ENCODE measurements at regions not wholly inside any gene's neighbourhood (a gene's known extent, or its start where the extent isn't known, plus 50 kb on each side); places are given as distances from the start of the nearest gene placed in this dataset.

DNA sequence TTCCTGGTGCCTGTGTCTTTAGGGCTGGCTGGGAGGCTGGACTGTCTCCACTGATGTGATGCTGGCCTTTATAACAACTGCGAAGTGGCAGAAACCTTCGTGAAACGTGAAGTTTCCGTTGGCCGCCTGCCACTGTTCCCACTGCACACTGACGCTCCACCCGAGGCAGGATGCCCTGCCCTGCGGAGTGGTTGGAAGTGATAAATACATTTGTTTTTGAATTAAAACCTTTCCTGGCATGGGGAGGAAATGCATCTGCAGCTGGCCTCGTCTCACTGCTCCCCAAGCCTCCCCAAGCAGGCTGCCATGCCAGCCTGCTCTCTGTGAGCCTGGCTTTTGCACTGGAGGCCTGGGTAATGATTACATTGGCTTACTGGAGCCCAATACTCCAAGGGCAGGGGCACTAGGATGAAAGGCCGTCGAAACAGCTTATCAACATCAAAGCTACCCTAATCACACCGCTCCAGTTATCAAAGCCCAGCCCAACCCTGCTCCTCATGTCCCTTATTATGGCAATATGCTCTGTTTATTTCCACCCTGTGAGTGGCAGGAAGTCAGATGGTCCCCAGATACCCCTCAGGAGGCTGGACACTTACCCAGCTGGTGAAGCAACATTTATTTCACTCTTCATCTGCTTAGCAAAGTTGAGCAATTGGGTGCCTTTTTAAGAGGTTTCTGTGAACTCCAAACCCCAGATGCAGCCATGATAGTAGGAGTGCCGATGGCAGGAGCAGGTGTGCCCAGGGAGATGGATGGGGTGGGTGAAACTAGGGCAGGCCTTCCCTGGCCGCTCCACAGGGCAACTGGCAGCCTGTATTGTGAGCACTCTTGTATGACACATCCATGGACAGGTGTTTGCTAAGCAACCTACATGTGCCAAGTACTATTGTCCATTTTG, 97.4 kb upstream of the ITGA6 start:
- CTCF ChIA-PET (ENCODE audit: unreplicated experiment) = no interaction called here
- TF ChIP-seq, protein P1, sequence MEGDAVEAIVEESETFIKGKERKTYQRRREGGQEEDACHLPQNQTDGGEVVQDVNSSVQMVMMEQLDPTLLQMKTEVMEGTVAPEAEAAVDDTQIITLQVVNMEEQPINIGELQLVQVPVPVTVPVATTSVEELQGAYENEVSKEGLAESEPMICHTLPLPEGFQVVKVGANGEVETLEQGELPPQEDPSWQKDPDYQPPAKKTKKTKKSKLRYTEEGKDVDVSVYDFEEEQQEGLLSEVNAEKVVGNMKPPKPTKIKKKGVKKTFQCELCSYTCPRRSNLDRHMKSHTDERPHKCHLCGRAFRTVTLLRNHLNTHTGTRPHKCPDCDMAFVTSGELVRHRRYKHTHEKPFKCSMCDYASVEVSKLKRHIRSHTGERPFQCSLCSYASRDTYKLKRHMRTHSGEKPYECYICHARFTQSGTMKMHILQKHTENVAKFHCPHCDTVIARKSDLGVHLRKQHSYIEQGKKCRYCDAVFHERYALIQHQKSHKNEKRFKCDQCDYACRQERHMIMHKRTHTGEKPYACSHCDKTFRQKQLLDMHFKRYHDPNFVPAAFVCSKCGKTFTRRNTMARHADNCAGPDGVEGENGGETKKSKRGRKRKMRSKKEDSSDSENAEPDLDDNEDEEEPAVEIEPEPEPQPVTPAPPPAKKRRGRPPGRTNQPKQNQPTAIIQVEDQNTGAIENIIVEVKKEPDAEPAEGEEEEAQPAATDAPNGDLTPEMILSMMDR (conservative IDR thresholded peaks at IDR 0.05; ENCODE audit: low read length) = no peak
- no peak for TF ChIP-seq EZH2phosphoT487 (IDR thresholded peaks at IDR 0.05; ENCODE audit: borderline replicate concordance, low read depth, low read length)
- Histone ChIP-seq H3K9me3 (ENCODE audit: low read length) (no peaks in the 10 kb centered on the region), H3K4me2 (ENCODE audit: low read length) (no peak overlapping the region), H3K27ac (ENCODE audit: low read depth, low read length, poor library complexity, severe bottlenecking) (no peak overlapping the region), H4K20me1 (ENCODE audit: insufficient read depth, low read length) (no peaks in the 10 kb centered on the region), H3K79me2 (ENCODE audit: insufficient read depth, low read depth, low read length) (no peaks in the 10 kb centered on the region), H3K4me1 (ENCODE audit: insufficient read depth, low read length, poor library complexity, severe bottlenecking) (no peaks in the 10 kb centered on the region), H2AFZ (ENCODE audit: low read length) (no peak overlapping the region), H3K9me2 (ENCODE audit: insufficient read depth, low read length) (no peaks in the 10 kb centered on the region), H3K36me3 (ENCODE audit: insufficient read depth, low read length) (no peaks in the 10 kb centered on the region), H3K4me3 (ENCODE audit: low read depth, low read length, poor library complexity, severe bottlenecking) (no peak overlapping the region)
- intact Hi-C loops (cut with micrococcal nuclease; ENCODE audit: unreplicated experiment) = no loop called here
- DNase-seq (ENCODE audit: low spot score) = no peak
- no TSS peak for BruUV-seq (replicated peaks)
- POLR2A ChIA-PET = interaction anchor here (0.6 kb wide), 1 partner anchor 32 kb away, joined by 5 read pairs; no protein-coding TSS in a partner anchor

DNA sequence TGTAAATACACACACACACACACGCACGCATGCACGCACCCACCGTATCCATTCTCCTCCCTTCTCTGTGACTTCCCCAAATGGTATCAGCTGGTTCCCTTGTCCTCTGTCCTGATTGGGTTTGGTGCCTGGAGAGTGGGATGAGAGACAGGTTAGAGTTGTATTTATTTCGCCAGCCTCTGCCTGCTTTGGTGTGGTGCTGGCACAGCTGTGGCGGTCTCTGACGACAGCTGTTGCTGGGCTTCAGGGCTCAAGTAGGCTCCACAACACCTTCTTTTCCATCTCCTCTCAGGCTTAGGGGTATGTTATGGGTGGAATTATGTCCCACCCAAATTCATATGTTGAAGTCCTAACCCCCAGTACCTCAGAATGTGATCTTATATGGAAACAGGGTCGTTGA, 94.9 kb upstream of the ITGA6 start:
- ChIA-PET POLR2A (no interaction called here), CTCF (ENCODE audit: unreplicated experiment) (interaction anchor here (0.6 kb wide), 1 partner anchor 9 kb away, joined by 4 read pairs; no protein-coding TSS in a partner anchor)
- DNase-seq (ENCODE audit: low spot score) = no peak
- no peaks in the 10 kb centered on the region for H3K79me2 ChIP-seq (ENCODE audit: insufficient read depth, low read depth, low read length)
- no peak overlapping the region for H3K4me2 ChIP-seq (ENCODE audit: low read length)
- no peak overlapping the region for H3K4me3 ChIP-seq (ENCODE audit: low read depth, low read length, poor library complexity, severe bottlenecking)
- H4K20me1 ChIP-seq (ENCODE audit: insufficient read depth, low read length) = no peaks in the 10 kb centered on the region
- H3K36me3 ChIP-seq (ENCODE audit: insufficient read depth, low read length) = no peaks in the 10 kb centered on the region
- no peak overlapping the region for H2AFZ ChIP-seq (ENCODE audit: low read length)
- H3K9me2 ChIP-seq (ENCODE audit: insufficient read depth, low read length) = no peaks in the 10 kb centered on the region
- H3K9me3 ChIP-seq (ENCODE audit: low read length) = no peaks in the 10 kb centered on the region
- TF ChIP-seq, protein P1 (conservative IDR thresholded peaks at IDR 0.05; ENCODE audit: low read length) = no peak
- no peak for TF ChIP-seq EZH2phosphoT487 (IDR thresholded peaks at IDR 0.05; ENCODE audit: borderline replicate concordance, low read depth, low read length)
- H3K4me1 ChIP-seq (ENCODE audit: insufficient read depth, low read length, poor library complexity, severe bottlenecking) = no peaks in the 10 kb centered on the region
- H3K27ac ChIP-seq (ENCODE audit: low read depth, low read length, poor library complexity, severe bottlenecking) = no peak overlapping the region
- BruUV-seq (replicated peaks) = no TSS peak
- intact Hi-C loops (cut with micrococcal nuclease; ENCODE audit: unreplicated experiment) = no loop called here
